Mesothelial cell of epicardium (in vitro differentiated cells): ENCODE measurements at regions not wholly inside any gene's neighbourhood (a gene's known extent, or its start where the extent isn't known, plus 50 kb on each side); places are given as distances from the start of the nearest gene placed in this dataset.

Experiments used
- DNase-seq, 2 experiments: peaks; one replicate each; pipeline ENCODE4 v3.0.0; 2021; ENCODE audit warnings: low spot score in 2 of 2; ENCODE audit not compliant: unreplicated experiment in 2 of 2
- H3K27ac Mint-ChIP-seq: 2 replicates; pipeline ENCODE4 v1.8.0; 2021; ENCODE audit warnings: mixed read lengths
- H3K27me3 Mint-ChIP-seq: 2 replicates; pipeline ENCODE4 v1.8.0; 2021; ENCODE audit warnings: low read depth, mixed read lengths
- H3K36me3 Mint-ChIP-seq: 2 replicates; pipeline ENCODE4 v1.8.0; 2021; ENCODE audit warnings: mixed read lengths
- H3K4me1 Mint-ChIP-seq: 2 replicates; pipeline ENCODE4 v1.8.0; 2021; ENCODE audit warnings: mixed read lengths
- H3K4me3 Mint-ChIP-seq: 2 replicates; pipeline ENCODE4 v1.8.0; 2021; ENCODE audit warnings: mild to moderate bottlenecking, moderate library complexity, mixed read lengths
- H3K9me3 Mint-ChIP-seq: 2 replicates; pipeline ENCODE4 v1.8.0; 2021; ENCODE audit warnings: mixed read lengths
- TF ChIP-seq, protein P1 (sequence below): fragments of 200-600 bp; sonication (generic); IDR thresholded peaks from one replicate; pipeline ENCODE4 v1.5.0; 2021; ENCODE audit warnings: antibody characterized with exemption; ENCODE audit not compliant: unreplicated experiment

DNA sequence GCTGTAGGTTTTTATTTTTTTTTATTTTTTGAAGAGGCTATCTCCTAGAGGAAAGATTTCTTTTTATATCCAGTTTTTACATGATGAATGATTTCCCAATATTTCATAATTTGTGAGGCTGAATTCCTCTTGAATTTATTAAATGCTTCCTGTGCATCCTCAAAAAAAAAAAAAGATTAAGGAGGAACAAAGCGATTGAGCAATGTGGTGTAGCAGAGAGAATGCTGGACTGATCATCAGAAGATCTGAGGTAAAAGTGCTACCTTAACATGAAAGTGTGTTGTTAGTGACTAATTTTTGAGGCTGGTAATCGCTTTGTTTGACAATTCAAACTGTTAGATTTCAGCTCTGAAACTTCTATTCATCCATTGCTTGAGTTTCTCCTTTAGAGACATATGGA, 125.1 kb downstream of the ESM1 start:
- Mint-ChIP-seq H3K4me1 (peaks cover 22% of the 10 kb centered on the region), H3K9me3 (peaks cover 32% of the 10 kb centered on the region), H3K27ac (no peak overlapping the region), H3K36me3 (peaks cover 2% of the 10 kb centered on the region), H3K27me3 (no peaks in the 10 kb centered on the region), H3K4me3 (no peak overlapping the region)
- TF ChIP-seq, protein P1, sequence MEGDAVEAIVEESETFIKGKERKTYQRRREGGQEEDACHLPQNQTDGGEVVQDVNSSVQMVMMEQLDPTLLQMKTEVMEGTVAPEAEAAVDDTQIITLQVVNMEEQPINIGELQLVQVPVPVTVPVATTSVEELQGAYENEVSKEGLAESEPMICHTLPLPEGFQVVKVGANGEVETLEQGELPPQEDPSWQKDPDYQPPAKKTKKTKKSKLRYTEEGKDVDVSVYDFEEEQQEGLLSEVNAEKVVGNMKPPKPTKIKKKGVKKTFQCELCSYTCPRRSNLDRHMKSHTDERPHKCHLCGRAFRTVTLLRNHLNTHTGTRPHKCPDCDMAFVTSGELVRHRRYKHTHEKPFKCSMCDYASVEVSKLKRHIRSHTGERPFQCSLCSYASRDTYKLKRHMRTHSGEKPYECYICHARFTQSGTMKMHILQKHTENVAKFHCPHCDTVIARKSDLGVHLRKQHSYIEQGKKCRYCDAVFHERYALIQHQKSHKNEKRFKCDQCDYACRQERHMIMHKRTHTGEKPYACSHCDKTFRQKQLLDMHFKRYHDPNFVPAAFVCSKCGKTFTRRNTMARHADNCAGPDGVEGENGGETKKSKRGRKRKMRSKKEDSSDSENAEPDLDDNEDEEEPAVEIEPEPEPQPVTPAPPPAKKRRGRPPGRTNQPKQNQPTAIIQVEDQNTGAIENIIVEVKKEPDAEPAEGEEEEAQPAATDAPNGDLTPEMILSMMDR, result no peak
- no peak for DNase-seq

DNA sequence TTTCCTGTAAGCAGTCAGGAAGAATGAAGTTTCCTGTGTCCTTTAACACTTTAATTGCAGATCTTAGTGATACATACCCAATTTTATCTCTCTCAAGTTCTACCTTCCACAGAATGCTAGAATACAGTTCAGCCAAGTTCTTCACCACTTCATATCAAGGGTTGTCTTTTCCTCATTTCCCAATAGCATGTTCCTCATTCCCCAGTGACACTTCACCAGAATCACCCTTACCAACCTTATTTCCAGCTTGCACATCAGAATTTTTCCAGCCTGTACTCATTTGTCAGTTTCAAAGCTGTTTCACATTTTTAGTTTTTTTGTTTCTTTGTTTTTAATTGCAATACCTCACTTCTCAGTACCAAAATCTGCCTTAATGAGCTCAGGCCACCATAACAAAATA, 126.1 kb downstream of the ESM1 start:
- Mint-ChIP-seq H3K9me3 (peaks cover 32% of the 10 kb centered on the region), H3K4me1 (peaks cover 22% of the 10 kb centered on the region), H3K27ac (no peak overlapping the region), H3K27me3 (no peaks in the 10 kb centered on the region), H3K4me3 (no peak overlapping the region), H3K36me3 (peaks cover 2% of the 10 kb centered on the region)
- TF ChIP-seq, protein P1, result no peak
- DNase-seq, result no peak

DNA sequence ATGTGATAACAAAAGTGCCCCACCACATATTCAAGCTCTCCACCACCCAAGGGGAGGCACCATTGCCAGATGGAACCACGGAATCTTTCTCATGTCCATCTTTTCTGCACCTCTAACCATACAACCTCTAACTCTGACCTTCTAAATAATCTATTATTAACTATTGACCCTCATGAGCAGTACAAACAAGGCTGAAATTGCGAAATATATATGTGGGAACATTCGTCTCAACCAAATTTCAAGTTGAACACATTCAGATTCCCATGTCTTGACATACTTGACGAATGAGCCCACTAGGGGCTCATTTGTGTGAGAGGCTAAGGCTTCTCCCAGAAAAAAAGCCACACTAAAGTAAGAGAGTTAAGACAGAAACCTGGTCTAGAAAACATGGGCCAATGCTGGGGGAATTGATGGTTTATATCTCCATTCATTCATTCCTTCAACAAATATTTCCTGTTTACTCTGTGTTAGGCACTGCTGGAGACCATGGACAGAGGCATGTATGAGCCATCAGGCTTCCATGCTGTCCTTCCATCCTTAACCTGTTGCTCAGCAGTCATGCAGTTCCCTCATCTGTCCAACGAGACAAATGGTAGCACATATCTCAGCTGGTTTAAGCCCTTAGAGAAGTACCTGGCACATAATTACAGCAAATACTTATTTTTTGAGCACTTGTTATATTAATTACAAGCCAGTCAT, 130.4 kb downstream of the ESM1 start:
- no peak for DNase-seq
- TF ChIP-seq, protein P1, result no peak
- no peaks in the 10 kb centered on the region for H3K27me3 Mint-ChIP-seq
- H3K36me3 Mint-ChIP-seq, result peaks cover 2% of the 10 kb centered on the region
- H3K27ac Mint-ChIP-seq, result no peak overlapping the region
- no peaks in the 10 kb centered on the region for H3K4me1 Mint-ChIP-seq
- no peak overlapping the region for H3K4me3 Mint-ChIP-seq
- H3K9me3 Mint-ChIP-seq, result peaks cover 31% of the 10 kb centered on the region

DNA sequence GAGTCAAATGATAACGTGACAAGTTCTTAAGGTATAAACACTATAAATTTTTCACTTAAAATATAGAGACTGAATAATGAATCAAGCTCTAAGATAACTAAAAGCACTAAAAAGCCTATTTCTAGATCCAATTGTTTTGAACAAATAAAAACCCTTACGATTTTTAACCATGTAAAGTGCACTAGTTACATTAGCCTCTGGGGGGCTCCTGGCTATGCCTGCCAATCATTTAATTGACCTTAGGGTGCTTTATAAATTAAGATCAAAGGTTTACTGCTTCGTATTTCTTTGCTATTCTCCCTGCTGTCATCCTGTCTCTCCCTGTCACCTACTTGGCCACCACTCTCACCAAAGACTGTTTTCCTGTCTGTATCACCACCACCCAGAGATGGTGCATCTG, 133.4 kb downstream of the ESM1 start:
- Mint-ChIP-seq H3K36me3 (no peaks in the 10 kb centered on the region), H3K9me3 (peaks cover 3% of the 10 kb centered on the region), H3K4me3 (no peak overlapping the region), H3K27ac (no peak overlapping the region), H3K4me1 (no peaks in the 10 kb centered on the region), H3K27me3 (no peaks in the 10 kb centered on the region)
- no peak for DNase-seq
- TF ChIP-seq, protein P1, result no peak

DNA sequence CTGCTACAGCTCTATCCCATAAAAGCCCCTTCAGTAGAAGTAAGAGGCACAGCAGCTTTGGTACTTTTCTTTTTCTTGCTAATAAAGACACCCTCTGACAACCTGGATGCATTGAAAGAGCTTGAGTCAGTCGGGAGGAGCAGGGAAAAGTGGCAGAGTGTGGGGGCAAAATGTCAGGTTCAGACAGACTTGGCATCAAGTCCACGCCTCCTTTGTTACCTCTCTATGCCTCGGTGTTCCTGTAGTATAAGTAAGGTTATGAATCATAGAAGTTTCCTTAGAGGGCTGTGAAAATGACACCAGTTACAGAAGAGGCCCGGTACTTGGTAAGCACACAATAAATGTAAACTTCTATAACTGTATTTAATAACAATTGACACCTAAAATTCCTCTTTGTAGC, 133.9 kb downstream of the ESM1 start:
- Mint-ChIP-seq H3K36me3 (no peaks in the 10 kb centered on the region), H3K4me1 (no peaks in the 10 kb centered on the region), H3K27me3 (no peaks in the 10 kb centered on the region), H3K27ac (no peak overlapping the region), H3K9me3 (no peaks in the 10 kb centered on the region), H3K4me3 (no peak overlapping the region)
- TF ChIP-seq, protein P1, result no peak
- DNase-seq, result no peak
